HepG2 (cell line): ENCODE measurements at regions not wholly inside any gene's neighbourhood (a gene's known extent, or its start where the extent isn't known, plus 50 kb on each side); places are given as distances from the start of the nearest gene placed in this dataset.

Source experiments
- ATAC-seq: fragments of 200-7000 bp; cut with Tn5 transposase; 3 replicates; pipeline ENCODE4 v1.9.1; 2020; ENCODE audit warnings: mild to moderate bottlenecking, moderate library complexity
- BruUV-seq: library from RNA; stranded (reverse); fragments of 400-500 nt; replicated peaks from 2 replicates; lab custom pipeline; 2021; lab: Mats Ljungman, UMichigan
- CTCF ChIA-PET: fragments of 300-600 bp; formaldehyde crosslinking; extraction: SDS; loops from one replicate; lab custom pipeline; 2021; ENCODE audit warnings: low total read pairs, inconsistent platforms, low intra/inter-chr PET ratio; lab: Yijun Ruan, JAX
- POLR2A ChIA-PET: fragments of 350-600 bp; sonication (Branson Sonifier 250); formaldehyde crosslinking; loops from one replicate; lab custom pipeline; 2020; ENCODE audit warnings: antibody characterized with exemption, inconsistent platforms; lab: Yijun Ruan, JAX
- DNase-seq: peaks from one replicate; pipeline ENCODE4 v3.0.0-alpha.2; 2015; ENCODE audit warnings: low spot score
- FAIRE-seq: peaks from 3 replicates; lab custom pipeline; 2011; peaks lifted over from hg19 to GRCh38; lab: Jason Lieb, UNC
- H2AFZ ChIP-seq: one replicate; pipeline ENCODE4 v1.6.1; 2011; ENCODE audit warnings: low read length, inconsistent platforms
- H3K27ac ChIP-seq: fragments of 300-600 bp; 3 replicates; pipeline ENCODE4 v1.8.0; 2011; ENCODE audit warnings: mixed run types, mild to moderate bottlenecking, mixed read lengths, low read length, inconsistent platforms; ENCODE audit not compliant: insufficient read depth; ENCODE audit errors: extremely low read length
- H3K27me3 ChIP-seq, 2 experiments: fragments of 200-600 bp in 1 of 2; 2 replicates in 1 of 2; 3 replicates in 1 of 2; pipeline versions ENCODE4 v1.6.0 to v1.8.0; 2011; ENCODE audit warnings: low read length in 2 of 2, mild to moderate bottlenecking in 2 of 2, moderate library complexity in 2 of 2, inconsistent platforms in 1 of 2; ENCODE audit not compliant: insufficient read depth in 2 of 2, control insufficient read depth in 1 of 2
- H3K36me3 ChIP-seq, 2 experiments: fragments of 200-600 bp in 1 of 2; replicated peaks in 1 of 2; 2 replicates in 1 of 2; 3 replicates in 1 of 2; pipeline versions ENCODE4 v1.5.1 to v1.8.0; 2011; ENCODE audit warnings: low read length in 2 of 2, inconsistent platforms in 1 of 2; ENCODE audit not compliant: insufficient read depth in 2 of 2, control insufficient read depth in 1 of 2
- H3K4me1 ChIP-seq: 2 replicates; pipeline ENCODE4 v1.5.1; 2012; ENCODE audit warnings: low read length, inconsistent platforms; ENCODE audit not compliant: insufficient read depth
- H3K4me2 ChIP-seq: 2 replicates; pipeline ENCODE4 v1.6.0; 2011; ENCODE audit warnings: low read depth, low read length, inconsistent platforms
- H3K4me3 ChIP-seq, 3 experiments: fragments of 200-600 bp in 1 of 3; sonication (generic), shearing (Covaris generic) in 1 of 3; replicated peaks in 1 of 3; 2 replicates each; pipeline ENCODE4 v1.5.1; 2011 to 2016; ENCODE audit warnings: low read length in 3 of 3, inconsistent platforms in 2 of 3, low read depth in 2 of 3, mild to moderate bottlenecking in 2 of 3, control low read depth in 1 of 3, mixed read lengths in 1 of 3; ENCODE audit not compliant: insufficient read depth in 1 of 3
- H3K79me2 ChIP-seq: one replicate; pipeline ENCODE4 v1.6.1; 2011; ENCODE audit warnings: low read length, inconsistent platforms; ENCODE audit not compliant: insufficient read depth
- H3K9ac ChIP-seq: 2 replicates; pipeline ENCODE4 v1.6.0; 2011; ENCODE audit warnings: mild to moderate bottlenecking, low read depth, low read length, inconsistent platforms; ENCODE audit not compliant: insufficient read depth
- H3K9me3 ChIP-seq: 2 replicates; pipeline ENCODE4 v1.5.1; 2012; ENCODE audit warnings: mild to moderate bottlenecking, low read length
- H4K20me1 ChIP-seq: 2 replicates; pipeline ENCODE4 v1.6.0; 2011; ENCODE audit warnings: inconsistent platforms, mild to moderate bottlenecking, low read length, moderate library complexity; ENCODE audit not compliant: insufficient read depth
- EED ChIP-seq: sonication (generic); formaldehyde crosslinking; IDR thresholded peaks from 2 replicates; pipeline ENCODE4 v1.5.0; 2020; ENCODE audit warnings: mild to moderate bottlenecking, missing genetic modification reagents
- GPBP1L1 ChIP-seq: sonication (generic); formaldehyde crosslinking; IDR thresholded peaks from 2 replicates; pipeline ENCODE4 v1.5.0; 2020; ENCODE audit warnings: mild to moderate bottlenecking, missing genetic modification reagents
- MXD1 ChIP-seq: sonication (generic); formaldehyde crosslinking; IDR thresholded peaks from 2 replicates; pipeline ENCODE4 v1.4.0; 2020; ENCODE audit warnings: mild to moderate bottlenecking, missing genetic modification reagents
- PRPF4 ChIP-seq: fragments of 200-400 bp; formaldehyde crosslinking; IDR thresholded peaks from 2 replicates; pipeline ENCODE4 v1.6.1; 2016; ENCODE audit warnings: low read length, low read depth; ENCODE audit not compliant: poor library complexity, severe bottlenecking
- SKIL ChIP-seq: sonication (generic); formaldehyde crosslinking; IDR thresholded peaks from 2 replicates; pipeline ENCODE4 v1.8.0; 2022; ENCODE audit warnings: missing genetic modification reagents, mild to moderate bottlenecking, moderate library complexity, borderline replicate concordance
- TBX3 ChIP-seq: fragments of 450-650 bp; IDR thresholded peaks from 2 replicates; pipeline ENCODE4 v1.6.1; 2017; ENCODE audit warnings: antibody characterized with exemption, mild to moderate bottlenecking, inconsistent platforms, borderline replicate concordance
- ZBTB8A ChIP-seq: sonication (generic); formaldehyde crosslinking; IDR thresholded peaks from 2 replicates; pipeline ENCODE4 v1.4.0; 2020; ENCODE audit warnings: mild to moderate bottlenecking, low read depth, missing genetic modification reagents, borderline replicate concordance
- ZNF879 ChIP-seq: sonication (generic); formaldehyde crosslinking; IDR thresholded peaks from 2 replicates; pipeline ENCODE4 v1.8.1; 2023; ENCODE audit warnings: missing genetic modification reagents
- WGBS: methylation state at CpG from one replicate; pipeline ENCODE4 v1.1.6; 2017; ENCODE audit warnings: low lambda C conversion rate; 5-methylcytosine and 5-hydroxymethylcytosine counted together
- in situ Hi-C: cut with HindIII; loops from 2 replicates; pipeline ENCODE4 v1.10.0; 2017; ENCODE audit warnings: low pct_unique_long_range_greater_than_20kb; ENCODE audit not compliant: extremely low pct_ligation_motif_present
- intact Hi-C: fragments of 100-400 bp; cut with micrococcal nuclease; formaldehyde crosslinking; loops from one replicate; pipeline ENCODE4 v1.10.0; 2022; ENCODE audit not compliant: unreplicated experiment

- intact Hi-C loops = no loop called here
These were observed 86.5 kb upstream of the FXR1 start for GRCh38 chr3:180825964-180826363.

More at GRCh38 chr3:180825964-180826363, 86.5 kb upstream of the FXR1 start:
- ChIA-PET POLR2A (no interaction called here), CTCF (no interaction called here)
- ATAC-seq = no peak
- Histone ChIP-seq H4K20me1 (no peaks in the 10 kb centered on the region), H2AFZ (no peak overlapping the region), H3K4me1 (no peaks in the 10 kb centered on the region), H3K4me2 (no peak overlapping the region), H3K36me3 (no peaks in the 10 kb centered on the region), H3K9me3 (no peaks in the 10 kb centered on the region), H3K9ac (no peak overlapping the region), H3K27me3 (peaks cover 2 to 10% of the 10 kb centered on the region in 2 experiments; a peak in 1 of 5 replicates), H3K27ac (no peak overlapping the region), H3K79me2 (no peaks in the 10 kb centered on the region), H3K4me3 (no peak overlapping the region)
- DNase-seq = no peak
- in situ Hi-C loops = no loop called here
- FAIRE-seq = no peak
- WGBS = 21% methylated on average over 2 of the region's 2 CpGs
- no peak for TF ChIP-seq SKIL (CRISPR knock-in tag)
- no peak for TF ChIP-seq TBX3
- no peak for TF ChIP-seq ZNF879
- TF ChIP-seq MXD1 (CRISPR knock-in tag) = no peak
- TF ChIP-seq GPBP1L1 (CRISPR knock-in tag) = no peak
- TF ChIP-seq ZBTB8A (CRISPR knock-in tag) = no peak
- no peak for TF ChIP-seq PRPF4
- no peak for TF ChIP-seq EED (CRISPR knock-in tag)
- BruUV-seq = no TSS peak
